ENCODE measurements at regions not wholly inside any gene's neighbourhood (a gene's known extent, or its start where the extent isn't known, plus 50 kb on each side); places are given as distances from the start of the nearest gene placed in this dataset.

DNA sequence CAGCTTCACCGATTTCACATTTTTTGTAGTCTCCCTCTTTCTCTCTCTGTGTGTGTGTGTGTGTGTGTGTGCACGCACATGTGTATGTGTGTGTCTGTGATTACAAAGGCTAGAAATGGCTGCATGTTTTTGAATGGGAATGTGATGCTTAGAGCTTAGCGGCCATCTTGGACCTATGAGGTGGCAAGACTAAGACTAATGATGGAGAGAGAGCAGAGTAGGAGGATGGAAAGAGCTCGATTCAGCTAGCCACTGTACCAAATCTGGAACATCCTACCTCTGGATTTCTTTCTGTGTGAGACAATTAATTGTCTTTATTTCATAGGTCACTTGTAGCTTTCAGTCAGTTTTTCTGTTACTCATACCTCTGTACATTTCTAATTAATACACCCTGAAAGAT lies 205.1 kb downstream of the PCSK1 start:
- TF ChIP-seq POLR2A (IDR thresholded peaks at IDR 0.05; ENCODE audit: control extremely low read depth in 1 of 2, low read depth in 2 of 2, low read length in 2 of 2): no peak
- TF ChIP-seq POLR2AphosphoS5 (IDR thresholded peaks at IDR 0.05; ENCODE audit: low read depth, low read length): no peak
- no peak for TF ChIP-seq TAF1 (IDR thresholded peaks at IDR 0.05; ENCODE audit: low read depth, low read length)
- no peak for TF ChIP-seq EGR1 (IDR thresholded peaks at IDR 0.05; ENCODE audit: borderline replicate concordance, low read depth, low read length)
- TF ChIP-seq, protein P1, sequence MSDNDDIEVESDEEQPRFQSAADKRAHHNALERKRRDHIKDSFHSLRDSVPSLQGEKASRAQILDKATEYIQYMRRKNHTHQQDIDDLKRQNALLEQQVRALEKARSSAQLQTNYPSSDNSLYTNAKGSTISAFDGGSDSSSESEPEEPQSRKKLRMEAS (IDR thresholded peaks at IDR 0.05): no peak
- TF ChIP-seq, protein P2, sequence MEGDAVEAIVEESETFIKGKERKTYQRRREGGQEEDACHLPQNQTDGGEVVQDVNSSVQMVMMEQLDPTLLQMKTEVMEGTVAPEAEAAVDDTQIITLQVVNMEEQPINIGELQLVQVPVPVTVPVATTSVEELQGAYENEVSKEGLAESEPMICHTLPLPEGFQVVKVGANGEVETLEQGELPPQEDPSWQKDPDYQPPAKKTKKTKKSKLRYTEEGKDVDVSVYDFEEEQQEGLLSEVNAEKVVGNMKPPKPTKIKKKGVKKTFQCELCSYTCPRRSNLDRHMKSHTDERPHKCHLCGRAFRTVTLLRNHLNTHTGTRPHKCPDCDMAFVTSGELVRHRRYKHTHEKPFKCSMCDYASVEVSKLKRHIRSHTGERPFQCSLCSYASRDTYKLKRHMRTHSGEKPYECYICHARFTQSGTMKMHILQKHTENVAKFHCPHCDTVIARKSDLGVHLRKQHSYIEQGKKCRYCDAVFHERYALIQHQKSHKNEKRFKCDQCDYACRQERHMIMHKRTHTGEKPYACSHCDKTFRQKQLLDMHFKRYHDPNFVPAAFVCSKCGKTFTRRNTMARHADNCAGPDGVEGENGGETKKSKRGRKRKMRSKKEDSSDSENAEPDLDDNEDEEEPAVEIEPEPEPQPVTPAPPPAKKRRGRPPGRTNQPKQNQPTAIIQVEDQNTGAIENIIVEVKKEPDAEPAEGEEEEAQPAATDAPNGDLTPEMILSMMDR (IDR thresholded peaks at IDR 0.05; ENCODE audit: control extremely low read depth in 1 of 3, insufficient read depth in 1 of 3, low read depth in 1 of 3, low read length in 3 of 3): no peak
- no peak for TF ChIP-seq RBBP5 (IDR thresholded peaks at IDR 0.05; ENCODE audit: borderline replicate concordance, low read depth, low read length)
- no peak for TF ChIP-seq KDM4A (IDR thresholded peaks at IDR 0.05; ENCODE audit: low read depth, low read length, severe bottlenecking)
- TF ChIP-seq EZH2 (IDR thresholded peaks at IDR 0.05; ENCODE audit: low read depth, low read length, severe bottlenecking): no peak
- no peak for TF ChIP-seq BCL11A (IDR thresholded peaks at IDR 0.05; ENCODE audit: low read depth in 2 of 2, low read length in 2 of 2)

Measured in H1 (cell line).